ENCODE measurements at regions not wholly inside any gene's neighbourhood (a gene's known extent, or its start where the extent isn't known, plus 50 kb on each side); places are given as distances from the start of the nearest gene placed in this dataset.

- Histone ChIP-seq H3K9me3 (ENCODE audit: control insufficient read depth in 1 of 2, insufficient read depth in 1 of 2, low read length in 2 of 2) (no peaks in the 10 kb centered on the region), H3K27ac (ENCODE audit: low read depth in 1 of 2, low read length in 2 of 2) (no peak overlapping the region), H3K27me3 (ENCODE audit: control insufficient read depth in 1 of 2, insufficient read depth in 2 of 2, low read length in 2 of 2) (no peaks in the 10 kb centered on the region), H3K4me1 (ENCODE audit: insufficient read depth, low read length) (no peaks in the 10 kb centered on the region), H3K36me3 (ENCODE audit: insufficient read depth, low read length) (no peaks in the 10 kb centered on the region), H3K4me3 (ENCODE audit: low read length) (no peak overlapping the region)
- no peak for ATAC-seq (ENCODE audit: poor library complexity)
- Mint-ChIP-seq H3K27me3 (peaks cover 4% of the 10 kb centered on the region), H3K9me3 (no peaks in the 10 kb centered on the region), H3K27ac (no peak overlapping the region), H3K4me3 (no peak overlapping the region), H3K4me1 (ENCODE audit: low read depth) (no peaks in the 10 kb centered on the region), H3K36me3 (ENCODE audit: low read depth) (no peaks in the 10 kb centered on the region)
- intact Hi-C loops (cut with DNase I, micrococcal nuclease), result no loop called here
- CTCF ChIA-PET, result no interaction called here
- POLR2A ChIA-PET, result interaction anchor here (0.8 kb wide), 1 partner anchor 13 kb away, joined by 3 read pairs; no protein-coding TSS in a partner anchor
- DNase-seq, result no peak
- no peak for TF ChIP-seq CTCF (IDR thresholded peaks at IDR 0.05)
These were observed 112.1 kb upstream of the NWD2 start for GRCh38 chr4:37132351-37132974.

- TF ChIP-seq CTCF (IDR thresholded peaks at IDR 0.05), result no peak
- ChIA-PET CTCF (no interaction called here), POLR2A (interaction anchor here (0.8 kb wide), 1 partner anchor 13 kb away, joined by 3 read pairs; no protein-coding TSS in a partner anchor)
- Mint-ChIP-seq H3K27ac (no peak overlapping the region), H3K36me3 (ENCODE audit: low read depth) (no peaks in the 10 kb centered on the region), H3K9me3 (no peaks in the 10 kb centered on the region), H3K4me3 (no peak overlapping the region), H3K4me1 (ENCODE audit: low read depth) (no peaks in the 10 kb centered on the region), H3K27me3 (peaks cover 4% of the 10 kb centered on the region)
- Histone ChIP-seq H3K9me3 (ENCODE audit: control insufficient read depth in 1 of 2, insufficient read depth in 1 of 2, low read length in 2 of 2) (no peaks in the 10 kb centered on the region), H3K27me3 (ENCODE audit: control insufficient read depth in 1 of 2, insufficient read depth in 2 of 2, low read length in 2 of 2) (no peaks in the 10 kb centered on the region), H3K27ac (ENCODE audit: low read depth in 1 of 2, low read length in 2 of 2) (no peak overlapping the region), H3K36me3 (ENCODE audit: insufficient read depth, low read length) (no peaks in the 10 kb centered on the region), H3K4me3 (ENCODE audit: low read length) (no peak overlapping the region), H3K4me1 (ENCODE audit: insufficient read depth, low read length) (no peaks in the 10 kb centered on the region)
- intact Hi-C loops (cut with DNase I, micrococcal nuclease), result no loop called here
- no peak for ATAC-seq (ENCODE audit: poor library complexity)
- no peak for DNase-seq
These were observed 111.6 kb upstream of the NWD2 start for GRCh38 chr4:37132975-37133360.

GRCh38 chr4:37138019-37138653, 106.4 kb upstream of the NWD2 start:
- no peaks in the 10 kb centered on the region for H3K9me3 Mint-ChIP-seq
- H3K4me1 Mint-ChIP-seq (ENCODE audit: low read depth), result no peaks in the 10 kb centered on the region
- Histone ChIP-seq H3K27ac (ENCODE audit: low read depth in 1 of 2, low read length in 2 of 2) (no peak overlapping the region), H3K27me3 (ENCODE audit: control insufficient read depth in 1 of 2, insufficient read depth in 2 of 2, low read length in 2 of 2) (no peaks in the 10 kb centered on the region), H3K4me3 (ENCODE audit: low read length) (no peak overlapping the region), H3K4me1 (ENCODE audit: insufficient read depth, low read length) (no peaks in the 10 kb centered on the region), H3K36me3 (ENCODE audit: insufficient read depth, low read length) (no peaks in the 10 kb centered on the region), H3K9me3 (ENCODE audit: control insufficient read depth in 1 of 2, insufficient read depth in 1 of 2, low read length in 2 of 2) (no peaks in the 10 kb centered on the region)
- no peak for TF ChIP-seq CTCF (IDR thresholded peaks at IDR 0.05)
- H3K27me3 Mint-ChIP-seq, result peaks cover 8% of the 10 kb centered on the region
- DNase-seq, result no peak
- H3K27ac Mint-ChIP-seq, result no peak overlapping the region
- intact Hi-C loops (cut with DNase I, micrococcal nuclease), result no loop called here
- no peaks in the 10 kb centered on the region for H3K36me3 Mint-ChIP-seq (ENCODE audit: low read depth)
- ATAC-seq (ENCODE audit: poor library complexity), result no peak
- ChIA-PET POLR2A (no interaction called here), CTCF (no interaction called here)
- no peak overlapping the region for H3K4me3 Mint-ChIP-seq

Data from CD4-positive, alpha-beta T cell (primary cell).